Calu3 (cell line): ENCODE measurements at regions not wholly inside any gene's neighbourhood (a gene's known extent, or its start where the extent isn't known, plus 50 kb on each side); places are given as distances from the start of the nearest gene placed in this dataset.

Source experiments
- BruUV-seq: library from RNA; stranded (reverse); fragments of 400-500 nt; replicated peaks from 2 replicates; lab custom pipeline; 2021; lab: Mats Ljungman, UMichigan
- CTCF ChIA-PET: fragments of 300-600 bp; sonication (Branson Sonifier 250); formaldehyde crosslinking; loops from one replicate; lab custom pipeline; 2022; ENCODE audit warnings: antibody characterized with exemption; lab: Charles Lee
- DNase-seq: peaks from one replicate; pipeline ENCODE4 v3.0.0; 2022
- H3K27ac Mint-ChIP-seq: one replicate; pipeline ENCODE4 v1.8.0; 2022; ENCODE audit warnings: mixed read lengths; ENCODE audit not compliant: unreplicated experiment
- H3K27me3 Mint-ChIP-seq: one replicate; pipeline ENCODE4 v1.8.0; 2022; ENCODE audit warnings: mixed read lengths; ENCODE audit not compliant: unreplicated experiment
- H3K36me3 Mint-ChIP-seq: one replicate; pipeline ENCODE4 v1.8.0; 2022; ENCODE audit warnings: mild to moderate bottlenecking, moderate library complexity, mixed read lengths; ENCODE audit not compliant: insufficient read depth, unreplicated experiment
- H3K4me1 Mint-ChIP-seq: one replicate; pipeline ENCODE4 v1.8.0; 2022; ENCODE audit warnings: mild to moderate bottlenecking, low read depth, mixed read lengths; ENCODE audit not compliant: unreplicated experiment
- H3K4me3 Mint-ChIP-seq: one replicate; pipeline ENCODE4 v1.8.0; 2022; ENCODE audit warnings: mild to moderate bottlenecking, low read depth, moderate library complexity, mixed read lengths; ENCODE audit not compliant: unreplicated experiment
- H3K9me3 Mint-ChIP-seq: one replicate; pipeline ENCODE4 v1.8.0; 2022; ENCODE audit warnings: low read depth, mixed read lengths; ENCODE audit not compliant: unreplicated experiment
- CTCF ChIP-seq: fragments of 200-600 bp; IDR thresholded peaks from one replicate; pipeline ENCODE4 v1.8.0; 2022; ENCODE audit warnings: antibody characterized with exemption; ENCODE audit not compliant: unreplicated experiment
- intact Hi-C: fragments of 100-400 bp; cut with micrococcal nuclease; formaldehyde crosslinking; loops from one replicate; pipeline ENCODE4 v1.10.0; 2022; ENCODE audit not compliant: unreplicated experiment

GRCh38 chr10:29869593-29869992, 189.8 kb downstream of the JCAD start:
- Mint-ChIP-seq H3K27me3 (no peaks in the 10 kb centered on the region), H3K9me3 (peaks cover 9% of the 10 kb centered on the region), H3K27ac (no peak overlapping the region), H3K36me3 (peaks cover 13% of the 10 kb centered on the region), H3K4me3 (no peak overlapping the region), H3K4me1 (peaks cover 15% of the 10 kb centered on the region)
- intact Hi-C loops: loop anchor here (5.0 kb wide), 1 partner anchor 277 kb away; no protein-coding TSS in a partner anchor
- CTCF ChIA-PET: no interaction called here
- DNase-seq: no peak
- no TSS peak for BruUV-seq
- TF ChIP-seq CTCF: no peak

- peaks cover 28% of the 10 kb centered on the region for H3K36me3 Mint-ChIP-seq
- TF ChIP-seq CTCF: no peak
- intact Hi-C loops: loop anchor here (5.0 kb wide), 1 partner anchor 274 kb away; no protein-coding TSS in a partner anchor
- peaks cover 9% of the 10 kb centered on the region for H3K9me3 Mint-ChIP-seq
- H3K4me3 Mint-ChIP-seq: peak overlapping the region; percentile 33
- H3K27ac Mint-ChIP-seq: peak overlapping the region; percentile 92
- CTCF ChIA-PET: interaction anchor here (0.5 kb wide), 1 partner anchor 717 kb away, joined by 4 read pairs; no protein-coding TSS in a partner anchor
- no peaks in the 10 kb centered on the region for H3K27me3 Mint-ChIP-seq
- no TSS peak for BruUV-seq
- DNase-seq: no peak
- H3K4me1 Mint-ChIP-seq: peaks cover 38% of the 10 kb centered on the region
These were observed 193.0 kb downstream of the JCAD start for GRCh38 chr10:29866356-29866755.

- peaks cover 28% of the 10 kb centered on the region for H3K36me3 Mint-ChIP-seq
- peaks cover 8% of the 10 kb centered on the region for H3K9me3 Mint-ChIP-seq
- DNase-seq: peak; percentile 66
- peaks cover 42% of the 10 kb centered on the region for H3K4me1 Mint-ChIP-seq
- peak overlapping the region; percentile 33 for H3K4me3 Mint-ChIP-seq
- CTCF ChIA-PET: interaction anchor here (0.5 to 1.4 kb wide), 8 partner anchors 36 to 718 kb away, joined by 3 to 6 read pairs (median 4); no protein-coding TSS in a partner anchor
- peak overlapping the region; percentile 92 for H3K27ac Mint-ChIP-seq
- no TSS peak for BruUV-seq
- no peak for TF ChIP-seq CTCF
- no peaks in the 10 kb centered on the region for H3K27me3 Mint-ChIP-seq
- intact Hi-C loops: loop anchor here (2.0 to 5.0 kb wide), 2 partner anchors 59 to 274 kb away; no protein-coding TSS in a partner anchor
These were observed 193.6 kb downstream of the JCAD start for GRCh38 chr10:29865700-29866355.

- intact Hi-C loops: loop anchor here (1.0 to 2.0 kb wide), 3 partner anchors 86 to 202 kb away; no protein-coding TSS in a partner anchor
- CTCF ChIA-PET: interaction anchor here (1.0 to 1.3 kb wide), 3 partner anchors 84 to 105 kb away, joined by 3 to 4 read pairs (median 3); no protein-coding TSS in a partner anchor
- Mint-ChIP-seq H3K27ac (peak overlapping the region; percentile 86), H3K36me3 (peaks cover 23% of the 10 kb centered on the region), H3K4me1 (peaks cover 53% of the 10 kb centered on the region), H3K27me3 (no peaks in the 10 kb centered on the region), H3K9me3 (no peaks in the 10 kb centered on the region), H3K4me3 (peak overlapping the region; percentile 14)
- DNase-seq: peak; percentile 59
- no peak for TF ChIP-seq CTCF
- BruUV-seq: no TSS peak
These were observed 196.3 kb downstream of the JCAD start for GRCh38 chr10:29862923-29863614.
